ENCODE measurements at regions not wholly inside any gene's neighbourhood (a gene's known extent, or its start where the extent isn't known, plus 50 kb on each side); places are given as distances from the start of the nearest gene placed in this dataset.
A peak's percentile ranks its signal among the peaks of the same experiment; 100 is the strongest.

DNA sequence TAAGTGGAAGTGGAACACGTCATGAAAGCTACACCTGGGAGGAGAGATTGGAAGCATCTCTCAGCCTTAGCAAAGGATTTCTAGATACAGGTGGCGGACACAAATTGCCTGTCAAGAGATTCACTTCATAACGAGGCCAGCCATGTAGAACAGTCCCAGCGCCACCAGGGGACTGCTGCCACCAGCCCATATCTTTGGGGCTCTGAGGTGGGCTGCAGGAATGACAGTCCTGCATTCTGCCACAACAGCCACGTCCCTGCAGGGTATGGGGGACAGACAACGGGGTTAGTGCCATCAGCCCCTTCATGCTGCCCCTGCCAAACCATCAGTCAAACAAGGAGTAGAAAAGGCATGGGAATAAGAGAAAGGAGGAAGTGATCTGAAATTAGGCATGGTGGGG, 81.2 kb upstream of the SASH1 start:
- Histone ChIP-seq H3K4me1 (ENCODE audit: control insufficient read depth, insufficient read depth, low read length) (peaks cover 26% of the 10 kb centered on the region), H3K9me3 (ENCODE audit: control insufficient read depth, insufficient read depth, low read depth, low read length) (no peaks in the 10 kb centered on the region), H3K36me3 (ENCODE audit: control insufficient read depth, insufficient read depth, low read length) (no peaks in the 10 kb centered on the region), H3K27ac (ENCODE audit: low read depth, low read length) (no peak overlapping the region), H3K9ac (ENCODE audit: low read length) (no peak overlapping the region), H3K27me3 (ENCODE audit: control insufficient read depth, insufficient read depth, low read length) (no peaks in the 10 kb centered on the region), H3K4me3 (ENCODE audit: low read depth, low read length) (no peak overlapping the region)

DNA sequence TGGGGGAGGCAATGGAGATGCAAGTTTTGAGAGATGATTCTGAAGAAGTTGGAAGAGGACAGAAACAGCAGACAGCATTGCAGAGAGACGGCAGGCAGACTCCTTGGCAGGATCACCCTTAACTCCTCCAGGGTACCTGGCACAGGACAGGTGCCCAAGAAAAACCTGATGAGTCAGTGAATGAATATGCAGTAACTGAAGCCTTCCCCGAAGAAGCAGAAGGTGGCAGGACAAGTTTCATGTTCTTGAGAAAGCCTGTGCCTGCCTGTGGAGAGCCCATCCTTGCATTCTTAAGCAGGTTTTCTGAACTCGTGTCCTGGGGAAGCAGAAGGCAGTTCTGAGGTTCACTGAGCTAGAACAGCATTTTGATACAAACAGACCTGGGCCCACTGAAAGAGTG, 79.6 kb upstream of the SASH1 start:
- no peak overlapping the region for H3K9ac ChIP-seq (ENCODE audit: low read length)
- H3K4me1 ChIP-seq (ENCODE audit: control insufficient read depth, insufficient read depth, low read length) = peaks cover 26% of the 10 kb centered on the region
- H3K4me3 ChIP-seq (ENCODE audit: low read depth, low read length) = no peak overlapping the region
- H3K9me3 ChIP-seq (ENCODE audit: control insufficient read depth, insufficient read depth, low read depth, low read length) = no peaks in the 10 kb centered on the region
- no peaks in the 10 kb centered on the region for H3K36me3 ChIP-seq (ENCODE audit: control insufficient read depth, insufficient read depth, low read length)
- no peak overlapping the region for H3K27ac ChIP-seq (ENCODE audit: low read depth, low read length)
- H3K27me3 ChIP-seq (ENCODE audit: control insufficient read depth, insufficient read depth, low read length) = no peaks in the 10 kb centered on the region

DNA sequence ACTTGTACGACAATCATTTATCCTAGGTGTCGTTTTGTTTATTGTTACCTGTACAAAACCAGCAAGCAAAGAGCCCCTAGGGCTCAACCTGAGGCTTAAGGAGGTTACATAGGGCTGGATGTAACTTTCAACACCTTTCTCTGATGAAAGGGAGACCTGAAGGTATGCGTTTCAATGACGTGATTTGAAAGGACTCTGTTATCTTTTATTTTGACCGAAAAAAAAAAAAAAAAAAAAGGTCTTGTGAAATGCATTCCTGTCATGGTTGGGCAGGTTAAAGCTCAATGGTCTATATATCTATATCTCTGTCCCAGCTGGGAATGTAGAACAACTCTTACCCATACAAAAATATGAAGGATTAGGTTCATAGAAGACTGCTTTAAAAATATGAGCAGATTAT, 78.7 kb upstream of the SASH1 start:
- no peaks in the 10 kb centered on the region for H3K27me3 ChIP-seq (ENCODE audit: control insufficient read depth, insufficient read depth, low read length)
- H3K27ac ChIP-seq (ENCODE audit: low read depth, low read length) = no peak overlapping the region
- H3K36me3 ChIP-seq (ENCODE audit: control insufficient read depth, insufficient read depth, low read length) = no peaks in the 10 kb centered on the region
- no peak overlapping the region for H3K4me3 ChIP-seq (ENCODE audit: low read depth, low read length)
- peaks cover 26% of the 10 kb centered on the region for H3K4me1 ChIP-seq (ENCODE audit: control insufficient read depth, insufficient read depth, low read length)
- H3K9me3 ChIP-seq (ENCODE audit: control insufficient read depth, insufficient read depth, low read depth, low read length) = no peaks in the 10 kb centered on the region
- no peak overlapping the region for H3K9ac ChIP-seq (ENCODE audit: low read length)

DNA sequence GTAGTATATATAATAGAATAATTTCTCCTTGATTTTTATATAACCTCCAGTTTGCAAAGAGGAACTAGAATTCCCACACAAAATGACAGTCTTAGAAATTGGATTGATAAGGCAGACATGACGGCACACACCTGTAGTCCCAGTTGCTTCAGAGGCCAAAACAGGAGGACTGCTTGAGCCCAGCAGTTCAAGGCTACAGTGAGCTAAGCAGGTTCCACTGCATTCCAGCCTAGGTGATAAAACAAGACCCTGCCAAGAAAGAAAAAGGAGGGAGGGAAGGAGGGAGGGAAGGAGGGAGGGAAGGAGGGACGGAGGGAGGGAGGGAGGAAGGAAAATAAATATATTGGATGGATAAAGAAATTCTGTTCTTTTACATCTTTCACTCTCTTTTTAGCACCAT, 77.6 kb upstream of the SASH1 start:
- Histone ChIP-seq H3K9ac (ENCODE audit: low read length) (no peak overlapping the region), H3K4me3 (ENCODE audit: low read depth, low read length) (no peak overlapping the region), H3K36me3 (ENCODE audit: control insufficient read depth, insufficient read depth, low read length) (no peaks in the 10 kb centered on the region), H3K4me1 (ENCODE audit: control insufficient read depth, insufficient read depth, low read length) (peaks cover 26% of the 10 kb centered on the region), H3K27me3 (ENCODE audit: control insufficient read depth, insufficient read depth, low read length) (no peaks in the 10 kb centered on the region), H3K9me3 (ENCODE audit: control insufficient read depth, insufficient read depth, low read depth, low read length) (no peaks in the 10 kb centered on the region), H3K27ac (ENCODE audit: low read depth, low read length) (no peak overlapping the region)

DNA sequence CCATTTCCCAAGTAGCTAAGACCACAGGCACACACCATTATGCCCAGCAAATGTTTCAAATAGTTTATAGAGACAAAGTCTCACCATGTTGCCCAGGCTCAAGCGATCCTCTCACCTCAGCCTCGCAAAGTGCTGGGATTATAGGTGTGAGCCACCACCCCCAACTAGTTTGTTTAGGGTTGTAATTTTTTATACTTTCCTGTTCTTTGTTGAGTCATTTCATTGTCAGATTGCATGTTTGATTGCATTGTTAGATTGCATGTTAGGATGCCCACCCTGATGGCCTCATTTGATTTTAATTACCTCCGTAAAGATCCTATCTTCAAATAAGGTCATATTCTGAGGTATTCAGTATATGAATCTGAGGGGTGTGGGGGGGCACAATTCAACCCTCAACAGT, 73.3 kb upstream of the SASH1 start:
- Histone ChIP-seq H3K9ac (ENCODE audit: low read length) (no peak overlapping the region), H3K4me3 (ENCODE audit: low read depth, low read length) (no peak overlapping the region), H3K9me3 (ENCODE audit: control insufficient read depth, insufficient read depth, low read depth, low read length) (no peaks in the 10 kb centered on the region), H3K27ac (ENCODE audit: low read depth, low read length) (no peak overlapping the region), H3K27me3 (ENCODE audit: control insufficient read depth, insufficient read depth, low read length) (no peaks in the 10 kb centered on the region), H3K36me3 (ENCODE audit: control insufficient read depth, insufficient read depth, low read length) (no peaks in the 10 kb centered on the region), H3K4me1 (ENCODE audit: control insufficient read depth, insufficient read depth, low read length) (peaks cover 11% of the 10 kb centered on the region)

DNA sequence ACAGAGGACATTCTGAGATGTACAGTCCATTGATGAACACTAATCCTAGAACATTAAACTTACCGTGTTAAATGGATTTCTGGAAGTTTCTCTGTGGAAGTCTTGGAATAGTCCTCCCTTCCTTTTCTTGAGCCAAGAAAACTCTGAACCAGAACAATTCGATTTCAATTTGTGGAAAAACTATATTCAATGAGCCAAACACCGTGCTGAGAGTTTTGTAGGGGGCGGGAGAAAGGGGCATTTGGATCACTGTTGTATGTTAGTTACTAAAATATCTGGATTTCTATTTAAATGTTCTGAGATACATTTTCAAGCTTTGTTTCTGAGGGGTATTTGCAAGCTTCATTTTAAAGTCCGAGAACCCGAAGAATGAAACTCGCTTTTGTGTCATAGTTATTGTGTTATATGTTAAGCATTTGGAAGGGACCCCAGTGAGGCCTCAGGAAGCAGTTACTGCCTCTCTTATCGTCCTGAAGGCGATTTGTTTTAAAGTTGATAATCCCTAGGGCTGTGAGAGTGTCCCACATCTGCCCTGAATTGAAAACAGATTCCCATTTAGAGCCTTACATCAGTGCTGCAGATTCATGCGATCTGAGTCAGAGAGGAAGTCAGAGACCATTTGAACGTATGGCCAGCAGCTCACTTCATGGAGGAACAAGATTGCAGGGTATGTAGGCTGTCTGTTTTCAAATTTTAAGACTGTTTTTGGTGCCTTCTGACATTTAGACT, 70.8 kb upstream of the SASH1 start:
- H3K4me1 ChIP-seq (ENCODE audit: control insufficient read depth, insufficient read depth, low read length) = peaks cover 5% of the 10 kb centered on the region; the same call in 1 of the 2 replicates
- no peaks in the 10 kb centered on the region for H3K36me3 ChIP-seq (ENCODE audit: control insufficient read depth, insufficient read depth, low read length)
- peak overlapping the region; percentile 9; the same call in 1 of the 2 replicates for H3K27ac ChIP-seq (ENCODE audit: low read depth, low read length)
- no peaks in the 10 kb centered on the region for H3K27me3 ChIP-seq (ENCODE audit: control insufficient read depth, insufficient read depth, low read length)
- no peaks in the 10 kb centered on the region for H3K9me3 ChIP-seq (ENCODE audit: control insufficient read depth, insufficient read depth, low read depth, low read length)
- H3K9ac ChIP-seq (ENCODE audit: low read length) = no peak overlapping the region
- H3K4me3 ChIP-seq (ENCODE audit: low read depth, low read length) = no peak overlapping the region

DNA sequence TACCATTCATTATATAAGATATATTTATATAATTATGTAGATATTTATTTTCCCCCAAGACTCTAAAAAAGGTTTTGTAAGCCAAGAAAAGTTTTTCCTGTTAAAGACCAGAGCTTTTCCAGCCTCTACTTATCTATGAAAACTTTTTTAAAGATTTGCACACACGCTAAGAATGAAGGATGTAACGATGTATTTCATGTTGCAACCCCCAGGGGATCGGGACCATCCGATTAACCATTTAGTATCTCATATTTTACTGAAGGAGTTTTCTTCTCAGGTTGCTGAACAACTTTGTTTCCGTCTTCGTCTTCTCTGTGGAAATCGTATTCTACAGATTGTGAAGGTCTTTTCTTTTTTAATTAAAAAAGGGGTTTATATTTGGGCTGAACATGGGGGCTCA, 70.0 kb upstream of the SASH1 start:
- H3K27ac ChIP-seq (ENCODE audit: low read depth, low read length) = no peak overlapping the region
- no peaks in the 10 kb centered on the region for H3K36me3 ChIP-seq (ENCODE audit: control insufficient read depth, insufficient read depth, low read length)
- H3K4me1 ChIP-seq (ENCODE audit: control insufficient read depth, insufficient read depth, low read length) = peaks cover 5% of the 10 kb centered on the region; the same call in 1 of the 2 replicates
- no peak overlapping the region for H3K9ac ChIP-seq (ENCODE audit: low read length)
- no peak overlapping the region for H3K4me3 ChIP-seq (ENCODE audit: low read depth, low read length)
- H3K27me3 ChIP-seq (ENCODE audit: control insufficient read depth, insufficient read depth, low read length) = no peaks in the 10 kb centered on the region
- H3K9me3 ChIP-seq (ENCODE audit: control insufficient read depth, insufficient read depth, low read depth, low read length) = no peaks in the 10 kb centered on the region

DNA sequence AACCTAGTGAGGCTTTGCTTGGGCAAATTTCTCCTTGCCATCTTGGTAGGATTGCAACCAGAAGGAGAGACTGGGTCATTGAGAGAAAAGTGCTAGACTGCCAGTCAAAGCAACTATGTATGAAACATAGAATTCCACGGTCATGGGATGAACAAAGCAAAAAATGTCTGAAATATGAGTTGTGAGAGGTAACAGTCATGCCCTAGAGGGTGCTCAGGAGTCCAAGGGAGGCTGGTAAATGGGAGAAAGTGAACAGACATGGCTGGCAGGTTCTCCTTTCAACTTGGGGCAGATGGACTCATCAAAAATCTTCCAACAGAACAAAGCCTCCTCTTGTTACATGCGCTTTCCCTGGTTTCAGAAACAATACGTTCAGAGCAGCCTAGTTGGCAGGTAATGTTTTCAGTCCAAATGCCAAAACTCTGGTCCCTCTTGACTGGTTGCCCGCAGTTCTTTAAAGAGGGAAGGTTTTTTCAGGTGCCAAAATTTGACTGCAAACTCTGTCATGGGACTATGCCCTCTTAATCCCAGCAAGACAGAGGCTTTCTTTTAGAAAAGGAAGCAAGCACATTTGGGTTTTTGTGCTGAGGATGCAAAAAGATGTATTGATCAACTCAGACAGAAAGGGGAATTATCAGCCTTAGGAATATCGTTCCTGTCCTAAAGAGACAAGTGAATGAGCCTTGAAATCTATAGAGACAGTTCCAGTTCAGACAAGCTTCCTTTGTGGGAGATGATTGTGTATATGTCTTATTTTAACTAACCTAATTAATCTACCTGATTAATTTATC, 68.5 kb upstream of the SASH1 start:
- Histone ChIP-seq H3K9me3 (ENCODE audit: control insufficient read depth, insufficient read depth, low read depth, low read length) (no peaks in the 10 kb centered on the region), H3K36me3 (ENCODE audit: control insufficient read depth, insufficient read depth, low read length) (no peaks in the 10 kb centered on the region), H3K27me3 (ENCODE audit: control insufficient read depth, insufficient read depth, low read length) (no peaks in the 10 kb centered on the region), H3K9ac (ENCODE audit: low read length) (no peak overlapping the region), H3K27ac (ENCODE audit: low read depth, low read length) (no peak overlapping the region), H3K4me1 (ENCODE audit: control insufficient read depth, insufficient read depth, low read length) (peaks cover 5% of the 10 kb centered on the region; the same call in 1 of the 2 replicates), H3K4me3 (ENCODE audit: low read depth, low read length) (no peak overlapping the region)

DNA sequence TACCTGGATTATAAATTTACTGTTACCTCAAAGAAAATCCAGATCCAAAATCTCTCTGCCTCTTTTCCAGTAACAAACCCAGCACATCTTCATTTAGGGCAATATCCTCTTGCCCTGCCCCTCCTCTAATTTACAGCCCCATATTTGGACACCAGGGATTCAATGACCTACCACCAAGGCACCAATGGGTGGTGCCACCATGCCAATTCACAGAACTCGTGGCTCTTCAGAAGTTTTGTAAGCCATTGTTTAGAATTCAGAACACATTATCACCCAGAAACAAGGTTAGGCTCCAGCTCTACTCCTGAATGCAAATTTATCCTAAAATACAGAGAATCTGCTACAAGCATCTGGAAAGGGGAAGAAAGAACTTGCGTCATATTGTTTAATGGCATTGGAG, 67.8 kb upstream of the SASH1 start:
- no peaks in the 10 kb centered on the region for H3K36me3 ChIP-seq (ENCODE audit: control insufficient read depth, insufficient read depth, low read length)
- no peak overlapping the region for H3K4me3 ChIP-seq (ENCODE audit: low read depth, low read length)
- H3K9ac ChIP-seq (ENCODE audit: low read length) = no peak overlapping the region
- no peak overlapping the region for H3K27ac ChIP-seq (ENCODE audit: low read depth, low read length)
- peaks cover 5% of the 10 kb centered on the region; the same call in 1 of the 2 replicates for H3K4me1 ChIP-seq (ENCODE audit: control insufficient read depth, insufficient read depth, low read length)
- H3K9me3 ChIP-seq (ENCODE audit: control insufficient read depth, insufficient read depth, low read depth, low read length) = no peaks in the 10 kb centered on the region
- H3K27me3 ChIP-seq (ENCODE audit: control insufficient read depth, insufficient read depth, low read length) = no peaks in the 10 kb centered on the region

DNA sequence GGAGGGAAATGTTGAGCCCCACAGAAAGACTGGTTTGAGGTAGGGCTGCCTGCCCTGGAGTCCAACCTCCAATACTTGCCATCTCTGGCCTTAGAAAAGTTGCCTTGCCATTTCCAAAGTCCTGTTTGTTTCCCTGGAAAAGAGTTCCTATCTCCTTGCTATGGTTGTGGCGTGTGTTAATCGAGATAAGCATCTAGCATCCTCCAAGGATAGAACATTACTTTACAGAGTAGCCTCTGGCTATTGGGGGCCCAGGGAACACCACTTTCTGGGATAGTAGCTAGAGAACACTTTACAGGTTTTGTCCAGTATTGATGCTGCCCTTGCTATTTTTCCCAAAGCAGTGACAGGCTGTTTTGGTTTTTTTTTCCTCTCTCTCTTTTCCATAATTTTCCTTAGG, 57.4 kb upstream of the SASH1 start:
- H3K36me3 ChIP-seq (ENCODE audit: control insufficient read depth, insufficient read depth, low read length) = no peaks in the 10 kb centered on the region
- H3K9me3 ChIP-seq (ENCODE audit: control insufficient read depth, insufficient read depth, low read depth, low read length) = no peaks in the 10 kb centered on the region
- H3K27me3 ChIP-seq (ENCODE audit: control insufficient read depth, insufficient read depth, low read length) = no peaks in the 10 kb centered on the region
- no peak overlapping the region for H3K27ac ChIP-seq (ENCODE audit: low read depth, low read length)
- no peak overlapping the region for H3K4me3 ChIP-seq (ENCODE audit: low read depth, low read length)
- no peak overlapping the region for H3K9ac ChIP-seq (ENCODE audit: low read length)
- no peaks in the 10 kb centered on the region for H3K4me1 ChIP-seq (ENCODE audit: control insufficient read depth, insufficient read depth, low read length)

DNA sequence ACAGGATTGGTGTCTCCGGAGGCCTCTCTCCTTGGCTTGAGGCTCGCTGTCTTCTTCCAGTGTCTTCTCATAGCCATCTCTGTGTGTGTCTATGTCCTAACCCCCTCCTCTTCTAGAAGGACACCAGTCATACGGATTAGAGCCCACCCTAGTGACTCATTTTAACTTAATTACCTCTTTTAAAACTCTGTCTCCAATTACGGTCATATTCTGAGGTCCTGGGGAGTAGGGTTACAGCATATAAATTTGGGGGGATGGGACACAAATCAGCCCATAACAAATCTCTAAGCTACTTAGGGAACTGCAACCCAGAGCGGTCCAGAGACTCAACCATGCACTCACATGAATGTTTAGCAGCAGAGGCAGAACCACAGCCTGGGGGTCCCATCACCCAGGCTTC, 56.1 kb upstream of the SASH1 start:
- no peak overlapping the region for H3K4me3 ChIP-seq (ENCODE audit: low read depth, low read length)
- no peaks in the 10 kb centered on the region for H3K9me3 ChIP-seq (ENCODE audit: control insufficient read depth, insufficient read depth, low read depth, low read length)
- no peaks in the 10 kb centered on the region for H3K36me3 ChIP-seq (ENCODE audit: control insufficient read depth, insufficient read depth, low read length)
- H3K27ac ChIP-seq (ENCODE audit: low read depth, low read length) = no peak overlapping the region
- H3K9ac ChIP-seq (ENCODE audit: low read length) = no peak overlapping the region
- no peaks in the 10 kb centered on the region for H3K27me3 ChIP-seq (ENCODE audit: control insufficient read depth, insufficient read depth, low read length)
- H3K4me1 ChIP-seq (ENCODE audit: control insufficient read depth, insufficient read depth, low read length) = peaks cover 3% of the 10 kb centered on the region; the same call in 1 of the 2 replicates
